Caco-2 (cell line): ENCODE measurements at regions not wholly inside any gene's neighbourhood (a gene's known extent, or its start where the extent isn't known, plus 50 kb on each side); places are given as distances from the start of the nearest gene placed in this dataset.

Experiments used
- BruUV-seq: library from RNA; stranded (reverse); fragments of 400-500 nt; replicated peaks from 2 replicates; lab custom pipeline; 2021; lab: Mats Ljungman, UMichigan
- CTCF ChIA-PET: fragments of 300-600 bp; sonication (Branson Sonifier 250); formaldehyde crosslinking; loops from one replicate; lab custom pipeline; 2022; ENCODE audit warnings: antibody characterized with exemption; lab: Charles Lee
- POLR2A ChIA-PET: fragments of 300-600 bp; sonication (Branson Sonifier 250); formaldehyde crosslinking; loops from one replicate; lab custom pipeline; 2022; ENCODE audit warnings: antibody characterized with exemption; lab: Charles Lee
- DNase-seq, 2 experiments: peaks; one replicate each; pipeline versions ENCODE4 v3.0.0 to v3.0.0-alpha.2; 2020 to 2022
- H3K27me3 ChIP-seq: replicated peaks from 2 replicates; pipeline ENCODE4 v1.6.0; 2011; ENCODE audit warnings: low read length; ENCODE audit not compliant: control insufficient read depth, insufficient read depth
- H3K36me3 ChIP-seq: 2 replicates; pipeline ENCODE4 v1.5.1; 2011; ENCODE audit warnings: low read length; ENCODE audit not compliant: control insufficient read depth, insufficient read depth
- H3K4me1 ChIP-seq: fragments of 250-450 bp; sonication (Bioruptor Pico); 2 replicates; pipeline ENCODE4 v1.5.1; 2020; ENCODE audit warnings: mild to moderate bottlenecking
- H3K4me3 ChIP-seq: 2 replicates; pipeline ENCODE4 v1.5.1; 2011; ENCODE audit warnings: low read depth, mild to moderate bottlenecking, control low read depth, low read length
- H3K9me3 ChIP-seq: fragments of 250-450 bp; sonication (Bioruptor Pico); 2 replicates; pipeline ENCODE4 v1.5.1; 2020; ENCODE audit warnings: mild to moderate bottlenecking, moderate library complexity
- H3K27ac Mint-ChIP-seq: one replicate; pipeline ENCODE4 v1.8.0; 2022; ENCODE audit warnings: mixed read lengths; ENCODE audit not compliant: unreplicated experiment
- H3K27me3 Mint-ChIP-seq: one replicate; pipeline ENCODE4 v1.8.0; 2022; ENCODE audit warnings: mixed read lengths; ENCODE audit not compliant: insufficient read depth, unreplicated experiment
- H3K36me3 Mint-ChIP-seq: one replicate; pipeline ENCODE4 v1.8.0; 2022; ENCODE audit warnings: mild to moderate bottlenecking, mixed read lengths; ENCODE audit not compliant: insufficient read depth, unreplicated experiment
- H3K4me1 Mint-ChIP-seq: one replicate; pipeline ENCODE4 v1.8.0; 2022; ENCODE audit warnings: low read depth, mixed read lengths; ENCODE audit not compliant: unreplicated experiment
- H3K4me3 Mint-ChIP-seq: one replicate; pipeline ENCODE4 v1.8.0; 2022; ENCODE audit warnings: mild to moderate bottlenecking, moderate library complexity, mixed read lengths; ENCODE audit not compliant: unreplicated experiment
- H3K9me3 Mint-ChIP-seq: one replicate; pipeline ENCODE4 v1.8.0; 2022; ENCODE audit warnings: mixed read lengths; ENCODE audit not compliant: unreplicated experiment
- CTCF ChIP-seq, 2 experiments: fragments of 200-600 bp in 1 of 2; IDR thresholded peaks; 1 replicate in 1 of 2; 2 replicates in 1 of 2; pipeline versions ENCODE4 v1.5.1 to v1.8.0; 2011 to 2022; ENCODE audit warnings: antibody characterized with exemption in 1 of 2, control low read depth in 1 of 2, inconsistent platforms in 1 of 2, low read depth in 1 of 2, low read length in 1 of 2, mild to moderate bottlenecking in 1 of 2, moderate library complexity in 1 of 2; ENCODE audit not compliant: insufficient read depth in 1 of 2, severe bottlenecking in 1 of 2, unreplicated experiment in 1 of 2
- intact Hi-C: fragments of 100-400 bp; cut with micrococcal nuclease; formaldehyde crosslinking; loops from one replicate; pipeline ENCODE4 v1.10.0; 2022; ENCODE audit not compliant: unreplicated experiment

- Histone ChIP-seq H3K9me3 (no peaks in the 10 kb centered on the region), H3K27me3 (no peaks in the 10 kb centered on the region; the same call in 1 of the 2 replicates), H3K4me1 (no peaks in the 10 kb centered on the region), H3K36me3 (no peaks in the 10 kb centered on the region), H3K4me3 (no peak overlapping the region)
- intact Hi-C loops: no loop called here
- BruUV-seq: no TSS peak
- DNase-seq: no peak
- H3K4me3 Mint-ChIP-seq: no peak overlapping the region
- H3K36me3 Mint-ChIP-seq: no peaks in the 10 kb centered on the region
- POLR2A ChIA-PET: no interaction called here
- H3K27me3 Mint-ChIP-seq: peaks cover 5% of the 10 kb centered on the region
- H3K9me3 Mint-ChIP-seq: no peaks in the 10 kb centered on the region
- TF ChIP-seq CTCF (IDR thresholded peaks at IDR 0.05; ENCODE audit: insufficient read depth in 1 of 2, low read depth in 1 of 2, low read length in 1 of 2, severe bottlenecking in 1 of 2, unreplicated experiment in 1 of 2): no peak
- CTCF ChIA-PET: no interaction called here
- H3K27ac Mint-ChIP-seq: no peak overlapping the region
- no peaks in the 10 kb centered on the region for H3K4me1 Mint-ChIP-seq
Observed at GRCh38 chr2:48873666-48874065, 118.1 kb upstream of the LHCGR start.

- Mint-ChIP-seq H3K27me3 (peaks cover 2% of the 10 kb centered on the region), H3K4me1 (no peaks in the 10 kb centered on the region), H3K9me3 (no peaks in the 10 kb centered on the region), H3K27ac (no peak overlapping the region), H3K36me3 (no peaks in the 10 kb centered on the region), H3K4me3 (no peak overlapping the region)
- TF ChIP-seq CTCF (IDR thresholded peaks at IDR 0.05; ENCODE audit: insufficient read depth in 1 of 2, low read depth in 1 of 2, low read length in 1 of 2, severe bottlenecking in 1 of 2, unreplicated experiment in 1 of 2): no peak
- BruUV-seq: no TSS peak
- H3K27me3 ChIP-seq: no peaks in the 10 kb centered on the region; the same call in 1 of the 2 replicates
- POLR2A ChIA-PET: no interaction called here
- H3K4me3 ChIP-seq: no peak overlapping the region
- H3K4me1 ChIP-seq: no peaks in the 10 kb centered on the region
- no peaks in the 10 kb centered on the region for H3K9me3 ChIP-seq
- no peak for DNase-seq
- intact Hi-C loops: no loop called here
- no peaks in the 10 kb centered on the region for H3K36me3 ChIP-seq
- CTCF ChIA-PET: no interaction called here
Observed at GRCh38 chr2:48870942-48871341, 115.4 kb upstream of the LHCGR start.

- DNase-seq: no peak
- no peaks in the 10 kb centered on the region; the same call in 1 of the 2 replicates for H3K27me3 ChIP-seq
- no peaks in the 10 kb centered on the region for H3K36me3 Mint-ChIP-seq
- H3K9me3 ChIP-seq: no peaks in the 10 kb centered on the region
- no peak overlapping the region for H3K27ac Mint-ChIP-seq
- H3K4me3 ChIP-seq: no peak overlapping the region
- no TSS peak for BruUV-seq
- H3K4me3 Mint-ChIP-seq: no peak overlapping the region
- H3K36me3 ChIP-seq: no peaks in the 10 kb centered on the region
- H3K4me1 Mint-ChIP-seq: no peaks in the 10 kb centered on the region
- H3K27me3 Mint-ChIP-seq: peaks cover 2% of the 10 kb centered on the region
- intact Hi-C loops: no loop called here
- no peak for TF ChIP-seq CTCF (IDR thresholded peaks at IDR 0.05; ENCODE audit: insufficient read depth in 1 of 2, low read depth in 1 of 2, low read length in 1 of 2, severe bottlenecking in 1 of 2, unreplicated experiment in 1 of 2)
- ChIA-PET POLR2A (no interaction called here), CTCF (no interaction called here)
- H3K4me1 ChIP-seq: no peaks in the 10 kb centered on the region
- no peaks in the 10 kb centered on the region for H3K9me3 Mint-ChIP-seq
Observed at GRCh38 chr2:48870503-48870902, 115.0 kb upstream of the LHCGR start.
